Coronary artery (tissue), 2 donors: ENCODE measurements at regions not wholly inside any gene's neighbourhood (a gene's known extent, or its start where the extent isn't known, plus 50 kb on each side); places are given as distances from the start of the nearest gene placed in this dataset.

ENCODE experiments used
- DNase-seq: peaks from one replicate; pipeline ENCODE4 v3.0.0-alpha.2; 2017; ENCODE audit warnings: low spot score
- H3K27ac ChIP-seq, 2 donors: fragments of 200-600 bp; sonication (generic); one replicate each; pipeline ENCODE4 v1.5.1; 2016 to 2019
- H3K4me3 ChIP-seq: fragments of 200-600 bp; sonication (generic); 2 replicates; pipeline ENCODE4 v1.5.1; 2016; ENCODE audit warnings: mild to moderate bottlenecking, moderate library complexity
- TF ChIP-seq, protein P1 (sequence below): fragments of 200-600 bp; sonication (generic); IDR thresholded peaks from one replicate; pipeline ENCODE4 v1.5.1; 2019; ENCODE audit warnings: antibody characterized with exemption

DNA sequence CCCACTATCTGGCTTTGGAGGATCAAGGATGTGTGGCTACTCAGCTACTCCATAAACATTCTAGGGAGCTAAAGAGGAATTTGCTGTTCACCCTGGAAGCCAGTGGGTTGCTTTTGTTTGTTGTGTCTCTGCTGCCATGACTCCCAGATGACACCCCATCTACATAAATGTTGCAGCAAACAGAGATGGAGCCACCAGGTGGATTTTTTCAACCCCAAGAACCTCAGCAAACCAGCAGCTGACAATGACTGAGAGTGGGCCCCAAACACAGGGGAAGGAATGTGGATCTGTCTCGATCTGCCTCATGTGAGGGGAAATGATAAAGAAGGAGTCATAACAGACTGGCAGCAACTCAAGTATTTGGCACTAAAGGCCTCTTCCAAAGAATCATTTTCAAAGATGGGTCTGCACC is 132.7 kb upstream of the TNC start:
- H3K4me3 ChIP-seq, result no peak overlapping the region
- no peak overlapping the region for H3K27ac ChIP-seq
- no peak for DNase-seq
- TF ChIP-seq, protein P1, sequence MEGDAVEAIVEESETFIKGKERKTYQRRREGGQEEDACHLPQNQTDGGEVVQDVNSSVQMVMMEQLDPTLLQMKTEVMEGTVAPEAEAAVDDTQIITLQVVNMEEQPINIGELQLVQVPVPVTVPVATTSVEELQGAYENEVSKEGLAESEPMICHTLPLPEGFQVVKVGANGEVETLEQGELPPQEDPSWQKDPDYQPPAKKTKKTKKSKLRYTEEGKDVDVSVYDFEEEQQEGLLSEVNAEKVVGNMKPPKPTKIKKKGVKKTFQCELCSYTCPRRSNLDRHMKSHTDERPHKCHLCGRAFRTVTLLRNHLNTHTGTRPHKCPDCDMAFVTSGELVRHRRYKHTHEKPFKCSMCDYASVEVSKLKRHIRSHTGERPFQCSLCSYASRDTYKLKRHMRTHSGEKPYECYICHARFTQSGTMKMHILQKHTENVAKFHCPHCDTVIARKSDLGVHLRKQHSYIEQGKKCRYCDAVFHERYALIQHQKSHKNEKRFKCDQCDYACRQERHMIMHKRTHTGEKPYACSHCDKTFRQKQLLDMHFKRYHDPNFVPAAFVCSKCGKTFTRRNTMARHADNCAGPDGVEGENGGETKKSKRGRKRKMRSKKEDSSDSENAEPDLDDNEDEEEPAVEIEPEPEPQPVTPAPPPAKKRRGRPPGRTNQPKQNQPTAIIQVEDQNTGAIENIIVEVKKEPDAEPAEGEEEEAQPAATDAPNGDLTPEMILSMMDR, result no peak

DNA sequence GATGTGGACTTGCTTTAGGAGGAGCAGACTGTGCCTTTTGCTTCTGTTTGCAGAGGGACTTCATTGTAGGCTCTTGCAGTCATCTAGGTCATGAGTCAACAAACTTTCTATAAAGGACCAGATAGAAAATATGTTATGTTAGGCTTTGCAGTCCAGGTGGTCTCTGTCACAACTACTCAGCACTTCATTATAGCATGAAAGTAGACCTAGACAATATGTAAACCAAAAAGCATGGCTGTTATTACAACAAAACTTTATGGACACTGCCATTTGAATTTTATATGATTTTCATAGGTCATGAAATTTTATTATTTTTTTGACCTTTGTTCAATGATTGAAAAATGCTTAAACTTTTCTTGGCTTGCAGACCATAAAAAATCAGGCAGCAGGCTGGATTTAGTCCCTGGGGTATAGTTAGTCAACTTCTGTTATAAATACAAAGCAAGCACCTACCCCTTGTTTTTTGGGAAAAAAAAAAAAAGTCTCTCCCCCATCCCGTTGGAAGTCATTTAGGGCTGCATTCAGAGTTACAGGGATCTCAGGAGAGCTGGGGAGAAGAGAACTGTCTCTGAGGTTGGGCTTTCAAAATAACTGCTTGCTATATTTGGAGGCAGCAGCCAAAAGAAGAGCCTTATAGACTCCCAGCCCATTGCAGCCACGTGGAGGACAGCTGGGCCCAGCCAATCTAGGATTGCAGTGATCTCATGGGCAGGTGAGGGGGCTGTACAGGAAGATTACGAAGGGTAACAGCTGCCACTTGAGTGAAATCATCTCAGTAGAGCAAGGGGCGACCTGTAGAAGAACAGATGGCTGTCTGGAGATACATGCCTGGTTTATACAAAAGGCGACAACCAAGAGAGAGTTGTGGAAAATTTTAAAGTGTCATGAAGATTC is 136.6 kb upstream of the TNC start:
- TF ChIP-seq, protein P1, result no peak
- H3K27ac ChIP-seq, result no peak overlapping the region
- H3K4me3 ChIP-seq, result no peak overlapping the region
- no peak for DNase-seq

DNA sequence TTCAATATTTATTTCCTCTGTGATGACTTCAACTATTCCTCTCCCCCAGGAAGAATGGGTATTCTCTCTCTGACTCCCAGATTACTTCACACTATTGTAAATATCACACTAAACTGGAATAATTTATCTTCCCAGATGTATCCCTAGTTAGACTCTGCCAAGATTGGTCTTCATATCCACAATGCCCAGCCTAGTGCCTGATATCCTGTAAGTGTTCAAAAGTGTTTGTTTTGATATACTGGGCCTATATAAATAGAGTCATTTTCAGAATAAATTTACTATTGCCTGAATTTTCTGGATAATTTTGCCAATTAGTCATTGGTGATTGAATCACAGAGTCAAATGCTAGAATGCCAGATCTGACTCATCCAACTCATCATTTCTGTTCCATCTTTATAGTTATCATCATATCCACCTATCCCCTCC is 143.7 kb upstream of the TNC start:
- TF ChIP-seq, protein P1, result no peak
- H3K4me3 ChIP-seq, result no peak overlapping the region
- DNase-seq, result no peak
- no peak overlapping the region for H3K27ac ChIP-seq

DNA sequence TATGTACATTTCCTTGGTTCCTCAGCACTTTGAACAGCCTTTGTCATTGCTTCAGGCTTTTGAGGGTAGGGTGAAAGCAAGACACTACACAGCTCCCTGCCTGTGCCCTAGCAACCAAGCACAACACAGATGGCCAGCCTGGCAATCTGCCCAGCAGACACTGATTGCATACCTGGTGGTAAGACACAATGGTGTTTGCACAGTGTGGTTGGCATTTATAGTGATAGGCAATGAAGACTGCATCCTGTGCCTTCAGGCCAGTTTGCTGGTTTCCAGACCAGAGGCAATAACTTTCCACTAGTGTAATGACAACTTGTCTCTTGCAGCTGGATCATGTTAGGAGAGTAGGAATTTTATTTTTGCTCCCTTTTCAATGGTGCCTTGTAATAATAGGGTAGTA is 144.5 kb upstream of the TNC start:
- Histone ChIP-seq H3K4me3 (no peak overlapping the region), H3K27ac (no peak overlapping the region)
- DNase-seq, result no peak
- TF ChIP-seq, protein P1, result no peak

DNA sequence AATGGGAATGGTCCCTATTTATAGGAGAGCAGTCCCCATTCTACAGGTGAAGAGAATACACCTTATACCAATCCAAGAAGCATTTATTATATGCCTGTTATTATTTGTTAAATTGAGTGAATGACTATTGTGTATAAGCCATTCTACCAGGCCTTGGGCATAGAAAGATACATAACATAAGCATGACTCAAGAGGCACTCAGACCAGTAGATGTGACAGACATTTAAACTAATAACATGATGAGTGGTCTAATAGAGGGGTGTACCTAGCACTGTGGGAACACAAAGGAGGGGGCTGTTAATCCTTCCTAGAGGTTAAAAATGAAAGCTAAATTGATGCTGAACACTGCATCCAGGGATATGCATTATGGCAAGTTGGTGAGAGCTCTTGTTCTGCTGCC is 145.0 kb upstream of the TNC start:
- TF ChIP-seq, protein P1, result no peak
- DNase-seq, result no peak
- Histone ChIP-seq H3K27ac (no peak overlapping the region), H3K4me3 (no peak overlapping the region)

DNA sequence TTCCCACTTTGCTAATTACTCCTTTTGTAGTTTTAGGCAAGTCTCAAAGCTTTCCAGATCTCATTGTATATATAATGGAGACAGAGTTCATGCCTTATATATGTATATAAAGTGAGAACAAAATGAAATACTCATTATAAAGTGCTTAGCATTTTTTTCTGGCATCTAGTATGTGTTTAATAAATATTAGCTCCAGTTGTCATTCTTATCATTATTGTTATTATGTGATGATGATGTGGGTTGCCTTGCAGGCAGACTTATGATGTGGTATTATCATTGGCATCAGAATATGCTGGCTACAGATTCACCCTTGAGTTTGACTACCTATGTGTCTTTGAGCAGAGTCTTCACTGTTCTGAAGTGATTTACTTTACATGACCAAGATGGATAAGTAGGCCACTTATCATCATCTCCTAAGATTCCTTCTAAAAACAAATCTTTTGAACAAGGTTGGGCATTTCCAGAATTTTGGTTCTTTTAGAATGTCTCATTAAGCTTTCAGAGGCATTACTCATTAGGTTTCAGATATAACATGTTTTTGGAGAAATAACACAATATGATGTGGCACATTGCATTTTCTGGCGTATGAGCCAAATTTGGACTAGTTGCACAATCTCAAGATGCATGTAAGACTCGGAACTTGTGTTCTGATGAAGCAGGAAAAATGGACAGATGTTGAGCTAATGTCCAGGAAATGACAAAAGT is 145.6 kb upstream of the TNC start:
- no peak for DNase-seq
- Histone ChIP-seq H3K4me3 (no peak overlapping the region), H3K27ac (no peak overlapping the region)
- TF ChIP-seq, protein P1, result no peak

DNA sequence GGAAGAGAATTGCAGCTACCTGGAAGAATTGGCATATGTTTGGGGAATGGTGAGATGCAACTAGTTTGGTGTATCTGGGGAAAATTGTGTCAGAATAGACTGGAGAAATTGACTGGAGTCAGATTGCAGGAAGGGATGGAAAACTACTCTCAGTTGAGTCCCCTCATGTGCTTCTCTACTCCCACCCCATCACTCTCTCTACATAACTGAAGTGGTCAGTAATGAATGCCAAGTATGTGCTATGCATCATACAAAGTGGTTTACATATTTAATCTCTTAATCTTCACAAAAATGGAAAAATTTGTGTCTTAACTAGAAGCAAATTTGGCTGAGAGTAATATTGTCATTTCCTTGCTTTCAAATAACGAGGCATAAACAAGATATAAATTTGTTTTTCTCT is 146.4 kb upstream of the TNC start:
- TF ChIP-seq, protein P1, result no peak
- H3K4me3 ChIP-seq, result no peak overlapping the region
- H3K27ac ChIP-seq, result no peak overlapping the region
- DNase-seq, result no peak
